ENCODE measurements at regions not wholly inside any gene's neighbourhood (a gene's known extent, or its start where the extent isn't known, plus 50 kb on each side); places are given as distances from the start of the nearest gene placed in this dataset.
A peak's percentile ranks its signal among the peaks of the same experiment; 100 is the strongest.
"Not testable (repeated sequence)": the region's sequence is repeated elsewhere in the genome, so short reads cannot be mapped to it uniquely, and the experiment has no call there.

GRCh38 chr5:106525438-106525837 lies 1145.3 kb downstream of the EFNA5 start:
- FAIRE-seq, result no peak

GRCh38 chr5:106523852-106524251 lies 1146.9 kb downstream of the EFNA5 start:
- FAIRE-seq, result no peak

- no peak for FAIRE-seq
These were observed 1148.4 kb downstream of the EFNA5 start for GRCh38 chr5:106522296-106522695.

- no peak for FAIRE-seq
These were observed 1149.0 kb downstream of the EFNA5 start for GRCh38 chr5:106521701-106522100.

- no peak for FAIRE-seq
These were observed 1160.4 kb downstream of the EFNA5 start for GRCh38 chr5:106510321-106510720.

GRCh38 chr5:106508894-106509293 lies 1161.8 kb downstream of the EFNA5 start:
- FAIRE-seq, result no peak

GRCh38 chr5:106493910-106494309 lies 1176.8 kb downstream of the EFNA5 start:
- no peak for FAIRE-seq

- FAIRE-seq, result peak; percentile 73
These were observed 1181.7 kb downstream of the EFNA5 start for GRCh38 chr5:106489004-106489403.

- FAIRE-seq, result no peak
These were observed 1182.3 kb downstream of the EFNA5 start for GRCh38 chr5:106488407-106488806.

GRCh38 chr5:106481374-106481773 lies 1189.4 kb downstream of the EFNA5 start:
- no peak for FAIRE-seq

GRCh38 chr5:106476630-106477029 lies 1194.1 kb downstream of the EFNA5 start:
- FAIRE-seq, result no peak

- no peak for FAIRE-seq
These were observed 1196.7 kb downstream of the EFNA5 start for GRCh38 chr5:106474066-106474465.

GRCh38 chr5:106459541-106459940 lies 1211.2 kb downstream of the EFNA5 start:
- no peak for FAIRE-seq

- peak; percentile 63 for FAIRE-seq
These were observed 1215.9 kb downstream of the EFNA5 start for GRCh38 chr5:106454651-106455415.

GRCh38 chr5:106454050-106454449 lies 1216.7 kb downstream of the EFNA5 start:
- no peak for FAIRE-seq

- no peak for FAIRE-seq
These were observed 1218.7 kb downstream of the EFNA5 start for GRCh38 chr5:106451998-106452397.

- FAIRE-seq, result no peak
These were observed 1227.0 kb downstream of the EFNA5 start for GRCh38 chr5:106443746-106444145.

GRCh38 chr5:106435185-106435584 lies 1235.6 kb downstream of the EFNA5 start:
- no peak for FAIRE-seq

- FAIRE-seq, result not testable (repeated sequence)
These were observed 1240.0 kb downstream of the EFNA5 start for GRCh38 chr5:106430733-106431132.

- FAIRE-seq, result no peak
These were observed 1247.4 kb downstream of the EFNA5 start for GRCh38 chr5:106423109-106423897.

GRCh38 chr5:106420102-106420501 lies 1250.6 kb downstream of the EFNA5 start:
- FAIRE-seq, result no peak

GRCh38 chr5:106418196-106418595 lies 1252.5 kb downstream of the EFNA5 start:
- no peak for FAIRE-seq

GRCh38 chr5:106417566-106417965 lies 1253.2 kb downstream of the EFNA5 start:
- no peak for FAIRE-seq

- FAIRE-seq, result no peak
These were observed 1253.6 kb downstream of the EFNA5 start for GRCh38 chr5:106417163-106417562.

Measured in G401.6 (cell line).